K562 (cell line): ENCODE measurements at regions not wholly inside any gene's neighbourhood (a gene's known extent, or its start where the extent isn't known, plus 50 kb on each side); places are given as distances from the start of the nearest gene placed in this dataset.
A peak's percentile ranks its signal among the peaks of the same experiment; 100 is the strongest.

ENCODE experiments used
- ATAC-seq: fragments of 200-7000 bp; cut with Tn5 transposase; 3 replicates; pipeline ENCODE4 v1.9.1; 2020; ENCODE audit warnings: moderate library complexity
- BruUV-seq: library from RNA; stranded (reverse); fragments of 400-500 nt; replicated peaks from 2 replicates; lab custom pipeline; 2021; lab: Mats Ljungman, UMichigan
- CTCF ChIA-PET: fragments of 300-600 bp; formaldehyde crosslinking; extraction: SDS; loops from one replicate; lab custom pipeline; 2021; ENCODE audit warnings: low intra/inter-chr PET ratio; lab: Yijun Ruan, JAX
- POLR2A ChIA-PET: fragments of 300-600, 350-650 bp; sonication (Branson Sonifier 250); formaldehyde crosslinking; extraction: SDS; loops from one replicate; lab custom pipeline; 2021; ENCODE audit warnings: antibody characterized with exemption, inconsistent platforms; lab: Yijun Ruan, JAX
- DNase-seq, 4 experiments: peaks; one replicate each; pipeline versions ENCODE4 v3.0.0 to v3.0.0-alpha.2; 2011 to 2018; ENCODE audit warnings: low spot score in 3 of 4, mixed read lengths in 3 of 4; ENCODE audit errors: extremely low read depth in 1 of 4
- FAIRE-seq: peaks from 2 replicates; lab custom pipeline; 2011; peaks lifted over from hg19 to GRCh38; lab: Jason Lieb, UNC
- H2AFZ ChIP-seq: 2 replicates; pipeline ENCODE4 v1.6.0; 2011; ENCODE audit warnings: low read depth, low read length, control low read depth, inconsistent platforms
- H3K27ac ChIP-seq: fragments of 200-600 bp; 3 replicates; pipeline ENCODE4 v1.8.0; 2011; ENCODE audit warnings: low read depth, mild to moderate bottlenecking, control low read depth, inconsistent platforms, low read length, moderate library complexity, mixed read lengths; ENCODE audit errors: extremely low read depth
- H3K27me3 ChIP-seq, 2 experiments: fragments of 300-600 bp in 1 of 2; 2 replicates in 1 of 2; 3 replicates in 1 of 2; pipeline versions ENCODE4 v1.6.0 to v1.8.0; 2011; ENCODE audit warnings: inconsistent platforms in 2 of 2, low read length in 2 of 2, mild to moderate bottlenecking in 1 of 2, mixed read lengths in 1 of 2, moderate library complexity in 1 of 2; ENCODE audit not compliant: control insufficient read depth in 2 of 2, insufficient read depth in 2 of 2
- H3K36me3 ChIP-seq: fragments of 300-600 bp; 3 replicates; pipeline ENCODE4 v1.8.0; 2011; ENCODE audit warnings: mild to moderate bottlenecking, low read length, inconsistent platforms; ENCODE audit not compliant: control insufficient read depth, insufficient read depth
- H3K4me1 ChIP-seq, 2 experiments: fragments of 200-600 bp in 1 of 2; replicated peaks in 1 of 2; 2 replicates in 1 of 2; 3 replicates in 1 of 2; pipeline versions ENCODE4 v1.5.1 to v1.8.0; 2011; ENCODE audit warnings: inconsistent platforms in 2 of 2, low read length in 2 of 2, mild to moderate bottlenecking in 1 of 2, mixed read lengths in 1 of 2, moderate library complexity in 1 of 2; ENCODE audit not compliant: control insufficient read depth in 2 of 2, insufficient read depth in 2 of 2
- H3K4me2 ChIP-seq: 2 replicates; pipeline ENCODE4 v1.6.1; 2011; ENCODE audit warnings: low read length, control low read depth, inconsistent platforms, mixed read lengths; ENCODE audit not compliant: insufficient read depth
- H3K4me3 ChIP-seq: fragments of 200-600 bp; sonication (generic), shearing (Covaris generic); 2 replicates; pipeline ENCODE4 v1.5.1; 2016; ENCODE audit warnings: control low read depth, inconsistent platforms
- H3K79me2 ChIP-seq: fragments of 200-600 bp; 3 replicates; pipeline ENCODE4 v1.8.0; 2011; ENCODE audit warnings: low read length, inconsistent platforms; ENCODE audit not compliant: control insufficient read depth, insufficient read depth
- H3K9ac ChIP-seq, 2 experiments: 2 replicates each; pipeline versions ENCODE4 v1.6.0 to v1.6.1; 2011; ENCODE audit warnings: low read depth in 2 of 2, low read length in 2 of 2, control low read depth in 1 of 2, inconsistent platforms in 1 of 2, mild to moderate bottlenecking in 1 of 2, mixed read lengths in 1 of 2; ENCODE audit not compliant: insufficient read depth in 1 of 2
- H3K9me1 ChIP-seq: one replicate; pipeline ENCODE4 v1.6.0; 2011; ENCODE audit warnings: inconsistent platforms, mild to moderate bottlenecking, low read length, moderate library complexity; ENCODE audit not compliant: control insufficient read depth, insufficient read depth
- H3K9me3 ChIP-seq: replicated peaks from 2 replicates; pipeline ENCODE4 v1.5.1; 2011; ENCODE audit warnings: low read depth, low read length, inconsistent platforms; ENCODE audit not compliant: control insufficient read depth, insufficient read depth
- H4K20me1 ChIP-seq: replicated peaks from 2 replicates; pipeline ENCODE4 v1.6.1; 2011; ENCODE audit warnings: low read length, inconsistent platforms, mixed read lengths; ENCODE audit not compliant: control insufficient read depth, insufficient read depth
- GTF2F1 ChIP-seq: IDR thresholded peaks from 2 replicates; pipeline ENCODE4 v1.6.1; 2011; ENCODE audit warnings: low read depth, low read length, improper control_type of control experiment
- MBD2 ChIP-seq: sonication (generic); IDR thresholded peaks from 2 replicates; pipeline ENCODE4 v1.6.1; 2016; ENCODE audit warnings: low read depth, borderline replicate concordance
- PCBP1 ChIP-seq: fragments of 200-400 bp; formaldehyde crosslinking; IDR thresholded peaks from 2 replicates; pipeline ENCODE4 v1.6.1; 2018; ENCODE audit warnings: mild to moderate bottlenecking, low read depth, low read length; ENCODE audit not compliant: poor library complexity, severe bottlenecking
- PCBP2 ChIP-seq: fragments of 200-400 bp; formaldehyde crosslinking; IDR thresholded peaks from 2 replicates; pipeline ENCODE4 v1.6.1; 2018; ENCODE audit warnings: low read length, low read depth, mild to moderate bottlenecking, moderate library complexity; ENCODE audit not compliant: poor library complexity, severe bottlenecking
- RCOR1 ChIP-seq, 2 experiments: IDR thresholded peaks; 2 replicates each; pipeline ENCODE4 v1.6.1; 2012; ENCODE audit warnings: low read depth in 2 of 2, low read length in 2 of 2, borderline replicate concordance in 1 of 2, improper control_type of control experiment in 1 of 2
- RNF2 ChIP-seq: sonication (generic); IDR thresholded peaks from 2 replicates; pipeline ENCODE4 v1.6.1; 2016
- SMARCE1 ChIP-seq: fragments of 450-650 bp; IDR thresholded peaks from 2 replicates; pipeline ENCODE4 v1.7.1; 2016; ENCODE audit warnings: mild to moderate bottlenecking
- ZBTB8A ChIP-seq: fragments of 450-650 bp; IDR thresholded peaks from 2 replicates; pipeline ENCODE4 v1.6.1; 2018; ENCODE audit warnings: mild to moderate bottlenecking, moderate library complexity; ENCODE audit not compliant: partially characterized antibody
- ZNF668 ChIP-seq: fragments of 250-450 bp; sonication (Bioruptor Pico); IDR thresholded peaks from 2 replicates; pipeline ENCODE4 v1.8.0; 2022; ENCODE audit warnings: mild to moderate bottlenecking, inconsistent platforms
- ZNF717 ChIP-seq: fragments of 250-450 bp; sonication (Bioruptor Pico); IDR thresholded peaks from 2 replicates; pipeline ENCODE4 v1.5.0; 2021
- WGBS: fragments of 100-300 bp; shearing (Covaris generic); methylation state at CpG from one replicate; pipeline ENCODE4 v1.1.6; 2016; ENCODE audit warnings: low coverage, mixed read lengths; ENCODE audit not compliant: insufficient coverage; ENCODE audit errors: missing lambda C conversion rate; 5-methylcytosine and 5-hydroxymethylcytosine counted together
- in situ Hi-C: fragments of 300-500 bp; cut with MboI; formaldehyde crosslinking; loops from 4 replicates; pipeline ENCODE4 v1.15.0; 2018; ENCODE audit warnings: inconsistent platforms, mixed read lengths
- intact Hi-C: fragments of 100-400 bp; cut with micrococcal nuclease; formaldehyde crosslinking; loops from 2 replicates; pipeline ENCODE4 v1.14.2; 2022
- TF ChIP-seq, protein P1 (sequence below): fragments of 150-350 bp; conservative IDR thresholded peaks from 2 replicates; pipeline ENCODE4 v1.6.1; 2014; ENCODE audit warnings: low read length
- TF ChIP-seq, protein P2 (sequence below): fragments of 450-650 bp; IDR thresholded peaks from 2 replicates; pipeline ENCODE4 v1.6.1; 2016

DNA sequence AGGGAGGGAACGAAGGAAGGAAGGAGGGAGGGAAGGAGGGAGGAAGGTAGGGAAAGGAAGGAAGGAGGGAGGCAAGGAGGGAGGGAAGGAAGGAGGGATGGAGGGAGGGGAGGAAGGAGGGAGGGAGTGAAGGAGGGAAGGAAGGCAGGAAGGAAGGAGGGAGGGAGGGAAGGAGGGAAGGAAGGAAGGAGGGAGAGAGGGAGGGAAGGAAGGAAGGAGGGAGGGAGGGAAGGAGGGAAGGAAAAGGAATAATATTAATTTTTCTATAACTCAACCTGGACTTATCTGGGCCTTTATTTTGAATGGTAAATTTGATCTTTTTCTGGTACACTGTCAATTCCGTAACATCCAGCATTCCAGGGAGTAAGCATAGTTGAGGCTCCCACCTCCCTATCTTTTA is 244.2 kb downstream of the SPRY1 start:
- ChIA-PET POLR2A (interaction anchor here (0.6 kb wide), 1 partner anchor 27 kb away, joined by 3 read pairs; no protein-coding TSS in a partner anchor), CTCF (no interaction called here)
- BruUV-seq = no TSS peak
- 6% methylated on average over 2 of the region's 2 CpGs for WGBS
- Histone ChIP-seq H3K36me3 (no peaks in the 10 kb centered on the region), H3K4me1 (no peaks in the 10 kb centered on the region), H3K4me3 (no peak overlapping the region), H3K27me3 (no peaks in the 10 kb centered on the region), H2AFZ (no peak overlapping the region), H3K9ac (no peak overlapping the region), H3K9me1 (no peaks in the 10 kb centered on the region), H4K20me1 (no peaks in the 10 kb centered on the region), H3K27ac (no peak overlapping the region), H3K79me2 (no peaks in the 10 kb centered on the region), H3K4me2 (no peak overlapping the region), H3K9me3 (no peaks in the 10 kb centered on the region)
- intact Hi-C loops = no loop called here
- in situ Hi-C loops = no loop called here
- no peak for TF ChIP-seq SMARCE1
- TF ChIP-seq ZNF717 = no peak
- TF ChIP-seq PCBP1 = peak; percentile 45
- no peak for TF ChIP-seq MBD2
- TF ChIP-seq PCBP2 = peak; percentile 60
- no peak for TF ChIP-seq RCOR1 (IDR thresholded peaks at IDR 0.05; ENCODE audit: borderline replicate concordance in 1 of 2, low read depth in 2 of 2, low read length in 2 of 2)
- FAIRE-seq (no peak), DNase-seq (no peak), ATAC-seq (no peak)

DNA sequence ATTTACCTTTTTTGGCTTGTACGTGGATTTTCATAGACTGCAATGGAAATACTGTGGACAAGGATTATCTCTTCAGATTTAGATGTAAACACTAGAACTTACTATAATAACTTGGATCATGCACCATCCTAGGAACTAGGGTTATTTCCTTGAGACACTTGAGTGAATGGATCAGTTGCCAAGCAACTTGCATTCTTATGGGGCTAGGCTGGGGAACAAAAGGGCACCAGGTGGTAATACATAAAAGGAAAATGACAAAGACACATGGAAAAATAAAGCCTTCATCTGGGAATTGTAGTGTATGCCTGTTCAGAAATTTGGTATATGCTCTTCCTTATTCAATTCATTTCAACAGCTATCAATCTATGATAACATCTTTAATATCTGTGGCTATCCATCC is 247.1 kb downstream of the SPRY1 start:
- Histone ChIP-seq H3K4me2 (no peak overlapping the region), H3K9me3 (no peaks in the 10 kb centered on the region), H3K4me3 (no peak overlapping the region), H3K9ac (no peak overlapping the region), H3K4me1 (no peaks in the 10 kb centered on the region), H3K36me3 (no peaks in the 10 kb centered on the region), H3K79me2 (no peaks in the 10 kb centered on the region), H2AFZ (no peak overlapping the region), H3K27me3 (no peaks in the 10 kb centered on the region), H3K9me1 (no peaks in the 10 kb centered on the region), H3K27ac (no peak overlapping the region), H4K20me1 (no peaks in the 10 kb centered on the region)
- DNase-seq (no peak), ATAC-seq (no peak), FAIRE-seq (no peak)
- 0% methylated on average over 1 of the region's 1 CpG for WGBS
- BruUV-seq = no TSS peak
- CTCF ChIA-PET = no interaction called here
- POLR2A ChIA-PET = no interaction called here
- intact Hi-C loops = no loop called here
- in situ Hi-C loops = no loop called here
- TF ChIP-seq ZNF668 (no peak), ZBTB8A (no peak), RNF2 (no peak), GTF2F1 (no peak)
- TF ChIP-seq, protein P1, sequence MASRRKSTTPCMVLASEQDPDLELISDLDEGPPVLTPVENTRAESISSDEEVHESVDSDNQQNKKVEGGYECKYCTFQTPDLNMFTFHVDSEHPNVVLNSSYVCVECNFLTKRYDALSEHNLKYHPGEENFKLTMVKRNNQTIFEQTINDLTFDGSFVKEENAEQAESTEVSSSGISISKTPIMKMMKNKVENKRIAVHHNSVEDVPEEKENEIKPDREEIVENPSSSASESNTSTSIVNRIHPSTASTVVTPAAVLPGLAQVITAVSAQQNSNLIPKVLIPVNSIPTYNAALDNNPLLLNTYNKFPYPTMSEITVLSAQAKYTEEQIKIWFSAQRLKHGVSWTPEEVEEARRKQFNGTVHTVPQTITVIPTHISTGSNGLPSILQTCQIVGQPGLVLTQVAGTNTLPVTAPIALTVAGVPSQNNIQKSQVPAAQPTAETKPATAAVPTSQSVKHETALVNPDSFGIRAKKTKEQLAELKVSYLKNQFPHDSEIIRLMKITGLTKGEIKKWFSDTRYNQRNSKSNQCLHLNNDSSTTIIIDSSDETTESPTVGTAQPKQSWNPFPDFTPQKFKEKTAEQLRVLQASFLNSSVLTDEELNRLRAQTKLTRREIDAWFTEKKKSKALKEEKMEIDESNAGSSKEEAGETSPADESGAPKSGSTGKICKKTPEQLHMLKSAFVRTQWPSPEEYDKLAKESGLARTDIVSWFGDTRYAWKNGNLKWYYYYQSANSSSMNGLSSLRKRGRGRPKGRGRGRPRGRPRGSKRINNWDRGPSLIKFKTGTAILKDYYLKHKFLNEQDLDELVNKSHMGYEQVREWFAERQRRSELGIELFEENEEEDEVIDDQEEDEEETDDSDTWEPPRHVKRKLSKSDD = no peak
- TF ChIP-seq, protein P2, sequence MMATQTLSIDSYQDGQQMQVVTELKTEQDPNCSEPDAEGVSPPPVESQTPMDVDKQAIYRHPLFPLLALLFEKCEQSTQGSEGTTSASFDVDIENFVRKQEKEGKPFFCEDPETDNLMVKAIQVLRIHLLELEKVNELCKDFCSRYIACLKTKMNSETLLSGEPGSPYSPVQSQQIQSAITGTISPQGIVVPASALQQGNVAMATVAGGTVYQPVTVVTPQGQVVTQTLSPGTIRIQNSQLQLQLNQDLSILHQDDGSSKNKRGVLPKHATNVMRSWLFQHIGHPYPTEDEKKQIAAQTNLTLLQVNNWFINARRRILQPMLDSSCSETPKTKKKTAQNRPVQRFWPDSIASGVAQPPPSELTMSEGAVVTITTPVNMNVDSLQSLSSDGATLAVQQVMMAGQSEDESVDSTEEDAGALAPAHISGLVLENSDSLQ = no peak
